ENCODE measurements at regions not wholly inside any gene's neighbourhood (a gene's known extent, or its start where the extent isn't known, plus 50 kb on each side); places are given as distances from the start of the nearest gene placed in this dataset.

DNA sequence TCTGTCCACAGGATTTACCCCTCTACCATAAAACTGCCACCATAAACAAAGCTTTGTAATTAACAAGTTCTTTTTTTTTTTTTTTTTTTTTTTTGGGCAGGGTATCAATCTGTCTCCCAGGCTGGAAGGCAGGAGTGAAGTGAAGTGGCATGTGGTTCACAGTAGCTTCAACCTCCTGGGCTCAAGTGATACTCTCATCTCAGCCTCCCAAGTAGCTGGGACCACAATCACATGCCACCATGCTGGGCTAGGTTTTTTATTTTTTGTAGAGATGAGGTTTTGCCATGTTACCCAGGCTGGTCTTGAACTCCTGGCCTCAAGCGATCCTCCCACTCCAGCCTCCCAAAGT is 61.1 kb upstream of the NUDT4 start:
- Histone ChIP-seq H3K4me3 (ENCODE audit: insufficient read depth, low read length) (no peak overlapping the region), H3K4me2 (ENCODE audit: insufficient read depth, low read length) (no peak overlapping the region), H3K36me3 (ENCODE audit: insufficient read depth, low read length) (no peaks in the 10 kb centered on the region), H3K4me1 (ENCODE audit: insufficient read depth, low read length) (no peaks in the 10 kb centered on the region), H3K27me3 (ENCODE audit: insufficient read depth, low read length) (no peaks in the 10 kb centered on the region), H3K79me2 (ENCODE audit: insufficient read depth, low read length) (no peaks in the 10 kb centered on the region), H3K9me3 (ENCODE audit: low read depth, low read length) (no peaks in the 10 kb centered on the region), H2AFZ (ENCODE audit: low read length) (no peak overlapping the region), H4K20me1 (ENCODE audit: insufficient read depth, low read length) (no peaks in the 10 kb centered on the region), H3K27ac (ENCODE audit: low read depth, low read length) (no peak overlapping the region)
- TF ChIP-seq, protein P1, sequence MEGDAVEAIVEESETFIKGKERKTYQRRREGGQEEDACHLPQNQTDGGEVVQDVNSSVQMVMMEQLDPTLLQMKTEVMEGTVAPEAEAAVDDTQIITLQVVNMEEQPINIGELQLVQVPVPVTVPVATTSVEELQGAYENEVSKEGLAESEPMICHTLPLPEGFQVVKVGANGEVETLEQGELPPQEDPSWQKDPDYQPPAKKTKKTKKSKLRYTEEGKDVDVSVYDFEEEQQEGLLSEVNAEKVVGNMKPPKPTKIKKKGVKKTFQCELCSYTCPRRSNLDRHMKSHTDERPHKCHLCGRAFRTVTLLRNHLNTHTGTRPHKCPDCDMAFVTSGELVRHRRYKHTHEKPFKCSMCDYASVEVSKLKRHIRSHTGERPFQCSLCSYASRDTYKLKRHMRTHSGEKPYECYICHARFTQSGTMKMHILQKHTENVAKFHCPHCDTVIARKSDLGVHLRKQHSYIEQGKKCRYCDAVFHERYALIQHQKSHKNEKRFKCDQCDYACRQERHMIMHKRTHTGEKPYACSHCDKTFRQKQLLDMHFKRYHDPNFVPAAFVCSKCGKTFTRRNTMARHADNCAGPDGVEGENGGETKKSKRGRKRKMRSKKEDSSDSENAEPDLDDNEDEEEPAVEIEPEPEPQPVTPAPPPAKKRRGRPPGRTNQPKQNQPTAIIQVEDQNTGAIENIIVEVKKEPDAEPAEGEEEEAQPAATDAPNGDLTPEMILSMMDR (IDR thresholded peaks at IDR 0.05; ENCODE audit: extremely low read depth, low read depth, low read length), result no peak
- DNase-seq (ENCODE audit: insufficient read length, low spot score, missing footprints), result no peak

DNA sequence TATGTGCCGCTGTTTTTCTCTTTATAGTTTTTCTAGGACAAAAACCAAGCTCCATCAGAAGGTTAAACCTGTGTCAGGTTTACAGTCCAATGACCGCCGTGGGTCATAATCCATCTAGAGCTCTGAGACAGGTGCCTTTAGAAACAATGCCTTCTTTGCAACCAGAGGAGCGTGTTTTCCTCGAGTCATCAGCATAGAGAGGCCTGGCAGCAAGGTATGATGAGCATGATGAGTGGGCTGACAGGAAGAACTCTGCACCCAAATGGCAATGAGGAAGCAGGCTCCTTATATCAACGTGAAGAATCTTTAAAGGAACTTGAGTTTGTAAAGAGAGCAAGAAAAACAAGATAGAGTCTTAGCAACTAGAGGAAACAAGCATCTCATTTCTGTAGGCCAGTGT is 60.5 kb upstream of the NUDT4 start:
- no peaks in the 10 kb centered on the region for H3K4me1 ChIP-seq (ENCODE audit: insufficient read depth, low read length)
- H3K4me2 ChIP-seq (ENCODE audit: insufficient read depth, low read length), result no peak overlapping the region
- TF ChIP-seq, protein P1 (IDR thresholded peaks at IDR 0.05; ENCODE audit: extremely low read depth, low read depth, low read length), result no peak
- no peak overlapping the region for H2AFZ ChIP-seq (ENCODE audit: low read length)
- no peak overlapping the region for H3K4me3 ChIP-seq (ENCODE audit: insufficient read depth, low read length)
- H4K20me1 ChIP-seq (ENCODE audit: insufficient read depth, low read length), result no peaks in the 10 kb centered on the region
- no peaks in the 10 kb centered on the region for H3K36me3 ChIP-seq (ENCODE audit: insufficient read depth, low read length)
- H3K27me3 ChIP-seq (ENCODE audit: insufficient read depth, low read length), result no peaks in the 10 kb centered on the region
- no peak overlapping the region for H3K27ac ChIP-seq (ENCODE audit: low read depth, low read length)
- no peaks in the 10 kb centered on the region for H3K9me3 ChIP-seq (ENCODE audit: low read depth, low read length)
- no peaks in the 10 kb centered on the region for H3K79me2 ChIP-seq (ENCODE audit: insufficient read depth, low read length)
- no peak for DNase-seq (ENCODE audit: insufficient read length, low spot score, missing footprints)

DNA sequence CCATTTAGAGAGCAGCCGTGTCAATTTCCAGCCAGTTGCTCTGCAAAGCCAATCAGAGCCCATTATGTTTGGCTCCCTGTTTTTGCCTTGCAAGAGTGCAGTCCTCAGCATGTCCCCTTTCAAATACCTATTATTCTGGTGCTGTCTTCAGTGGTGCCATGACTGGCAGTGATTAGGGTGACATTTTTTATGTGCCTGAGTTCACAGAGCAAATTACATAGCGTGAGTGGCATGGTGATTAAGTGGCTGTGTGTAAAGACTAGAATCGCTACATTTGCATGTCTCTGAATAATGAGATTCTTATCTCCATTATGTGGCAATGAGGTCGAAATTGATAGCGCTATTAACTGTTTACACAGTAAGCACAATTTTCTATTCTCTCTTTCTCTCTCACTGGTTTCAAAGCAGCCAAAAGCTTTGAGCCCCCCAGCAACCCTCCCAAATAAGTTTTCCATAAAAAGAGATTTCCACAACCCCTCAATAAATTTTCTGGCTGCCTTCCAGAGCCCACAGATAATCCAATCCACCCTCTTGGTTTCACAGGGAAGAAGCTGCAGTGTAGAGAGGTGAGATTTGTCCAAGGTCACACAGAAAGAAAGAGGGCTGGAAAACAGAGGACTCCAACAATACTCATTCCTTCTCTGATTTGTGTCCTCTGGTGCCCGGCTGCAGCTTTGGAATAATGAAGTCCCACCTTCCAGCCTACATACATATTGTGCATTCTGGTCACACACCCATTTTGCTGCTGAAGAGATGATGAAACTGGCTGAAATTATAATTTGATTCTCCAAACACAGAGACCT is 58.8 kb upstream of the NUDT4 start:
- no peak overlapping the region for H3K4me2 ChIP-seq (ENCODE audit: insufficient read depth, low read length)
- no peaks in the 10 kb centered on the region for H3K9me3 ChIP-seq (ENCODE audit: low read depth, low read length)
- no peaks in the 10 kb centered on the region for H3K27me3 ChIP-seq (ENCODE audit: insufficient read depth, low read length)
- TF ChIP-seq, protein P1 (IDR thresholded peaks at IDR 0.05; ENCODE audit: extremely low read depth, low read depth, low read length), result no peak
- no peak overlapping the region for H2AFZ ChIP-seq (ENCODE audit: low read length)
- no peak for DNase-seq (ENCODE audit: insufficient read length, low spot score, missing footprints)
- H3K79me2 ChIP-seq (ENCODE audit: insufficient read depth, low read length), result no peaks in the 10 kb centered on the region
- no peak overlapping the region for H3K4me3 ChIP-seq (ENCODE audit: insufficient read depth, low read length)
- no peak overlapping the region for H3K27ac ChIP-seq (ENCODE audit: low read depth, low read length)
- H3K36me3 ChIP-seq (ENCODE audit: insufficient read depth, low read length), result no peaks in the 10 kb centered on the region
- no peaks in the 10 kb centered on the region for H4K20me1 ChIP-seq (ENCODE audit: insufficient read depth, low read length)
- peaks cover 4% of the 10 kb centered on the region for H3K4me1 ChIP-seq (ENCODE audit: insufficient read depth, low read length)

DNA sequence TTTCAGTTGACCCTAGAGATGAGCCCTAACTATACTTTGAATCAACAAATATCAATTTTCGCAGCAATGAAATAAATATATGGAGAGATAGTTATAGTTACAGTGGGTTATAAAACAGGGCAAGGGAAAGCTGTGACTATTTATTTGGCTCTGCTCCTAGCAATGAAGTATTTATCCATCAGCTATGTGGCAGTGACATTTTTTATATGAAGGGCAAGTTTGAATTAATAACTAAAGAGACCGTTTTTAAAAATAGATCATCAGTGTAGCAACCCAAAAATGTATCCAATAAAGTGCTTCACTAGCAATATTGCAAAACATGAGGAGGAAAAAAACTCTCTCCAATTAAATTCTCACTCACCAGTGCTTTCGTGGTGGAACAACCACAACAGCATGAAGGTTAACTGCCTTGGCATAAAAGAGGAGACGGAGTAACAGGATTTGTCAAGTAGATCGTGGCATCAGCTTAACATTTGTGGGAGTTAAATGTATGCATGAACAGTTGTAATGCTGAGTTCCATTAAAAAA is 58.1 kb upstream of the NUDT4 start:
- no peaks in the 10 kb centered on the region for H3K27me3 ChIP-seq (ENCODE audit: insufficient read depth, low read length)
- H2AFZ ChIP-seq (ENCODE audit: low read length), result peak overlapping the region; percentile 15
- H3K4me3 ChIP-seq (ENCODE audit: insufficient read depth, low read length), result no peak overlapping the region
- H3K9me3 ChIP-seq (ENCODE audit: low read depth, low read length), result no peaks in the 10 kb centered on the region
- no peaks in the 10 kb centered on the region for H3K36me3 ChIP-seq (ENCODE audit: insufficient read depth, low read length)
- DNase-seq (ENCODE audit: insufficient read length, low spot score, missing footprints), result no peak
- H3K27ac ChIP-seq (ENCODE audit: low read depth, low read length), result no peak overlapping the region
- peaks cover 4% of the 10 kb centered on the region for H3K4me1 ChIP-seq (ENCODE audit: insufficient read depth, low read length)
- no peaks in the 10 kb centered on the region for H3K79me2 ChIP-seq (ENCODE audit: insufficient read depth, low read length)
- TF ChIP-seq, protein P1 (IDR thresholded peaks at IDR 0.05; ENCODE audit: extremely low read depth, low read depth, low read length), result no peak
- H3K4me2 ChIP-seq (ENCODE audit: insufficient read depth, low read length), result no peak overlapping the region
- no peaks in the 10 kb centered on the region for H4K20me1 ChIP-seq (ENCODE audit: insufficient read depth, low read length)

Measured in osteoblast (primary cell).